IMR-90 (cell line): ENCODE measurements at regions not wholly inside any gene's neighbourhood (a gene's known extent, or its start where the extent isn't known, plus 50 kb on each side); places are given as distances from the start of the nearest gene placed in this dataset.

Experiments used
- ATAC-seq: fragments of 200-7000 bp; cut with Tn5 transposase; 2 replicates; pipeline ENCODE4 v1.9.1; 2020; ENCODE audit warnings: low read depth, mild to moderate bottlenecking, moderate library complexity
- BruUV-seq: library from RNA; stranded (reverse); fragments of 400-500 nt; replicated peaks from 2 replicates; lab custom pipeline; 2021; lab: Mats Ljungman, UMichigan
- CTCF ChIA-PET: fragments of 300-600 bp; formaldehyde crosslinking; extraction: SDS; loops from one replicate; lab custom pipeline; 2021; ENCODE audit warnings: antibody characterized with exemption; lab: Yijun Ruan, JAX
- POLR2A ChIA-PET: fragments of 300-600 bp; sonication (Branson Sonifier 250); formaldehyde crosslinking; loops from one replicate; lab custom pipeline; 2022; ENCODE audit warnings: antibody characterized with exemption; ENCODE audit not compliant: unreplicated experiment; lab: Charles Lee
- DNase-seq: peaks from one replicate; pipeline ENCODE4 v3.0.0; 2013
- H2AFZ ChIP-seq: replicated peaks from 2 replicates; pipeline ENCODE3; 2013; ENCODE audit warnings: low read length, mild to moderate bottlenecking; ENCODE audit not compliant: poor library complexity
- H2AK5ac ChIP-seq: 2 replicates; pipeline ENCODE4 v1.6.1; 2013; ENCODE audit warnings: low read depth, low read length, inconsistent platforms
- H2AK9ac ChIP-seq: replicated peaks from 2 replicates; pipeline ENCODE3; 2013; ENCODE audit warnings: mild to moderate bottlenecking, low read depth, low read length, moderate library complexity; ENCODE audit not compliant: poor library complexity
- H2BK120ac ChIP-seq: 2 replicates; pipeline ENCODE4 v1.6.1; 2013; ENCODE audit warnings: low read depth, low read length, inconsistent platforms
- H2BK15ac ChIP-seq: 3 replicates; pipeline ENCODE4 v1.6.1; 2013; ENCODE audit warnings: low read depth, low read length, inconsistent platforms
- H2BK20ac ChIP-seq: 2 replicates; pipeline ENCODE4 v1.6.1; 2013; ENCODE audit warnings: low read depth, mild to moderate bottlenecking, inconsistent platforms, low read length, moderate library complexity
- H2BK5ac ChIP-seq: 2 replicates; pipeline ENCODE4 v1.6.1; 2013; ENCODE audit warnings: mild to moderate bottlenecking, low read depth, low read length, inconsistent platforms; ENCODE audit not compliant: poor library complexity, severe bottlenecking
- H3K14ac ChIP-seq: replicated peaks from 2 replicates; pipeline ENCODE4 v1.6.1; 2013; ENCODE audit warnings: low read depth, low read length, inconsistent platforms
- H3K18ac ChIP-seq: 2 replicates; pipeline ENCODE4 v1.6.1; 2013; ENCODE audit warnings: low read depth, low read length, control low read depth
- H3K23ac ChIP-seq: 2 replicates; pipeline ENCODE4 v1.6.1; 2013; ENCODE audit warnings: low read depth, low read length, inconsistent platforms
- H3K27ac ChIP-seq: 2 replicates; pipeline ENCODE4 v1.5.1; 2013; ENCODE audit warnings: mild to moderate bottlenecking, control low read depth, low read length; ENCODE audit not compliant: insufficient read depth
- H3K27me3 ChIP-seq: 2 replicates; pipeline ENCODE4 v1.6.1; 2013; ENCODE audit warnings: low read length; ENCODE audit not compliant: control insufficient read depth, insufficient read depth
- H3K36me3 ChIP-seq: 2 replicates; pipeline ENCODE4 v1.6.1; 2013; ENCODE audit warnings: low read length, mixed read lengths; ENCODE audit not compliant: control insufficient read depth, insufficient read depth
- H3K4ac ChIP-seq: 2 replicates; pipeline ENCODE4 v1.6.1; 2013; ENCODE audit warnings: low read depth, low read length, inconsistent platforms
- H3K4me1 ChIP-seq: 2 replicates; pipeline ENCODE4 v1.6.1; 2013; ENCODE audit warnings: low read length, mixed read lengths; ENCODE audit not compliant: control insufficient read depth, insufficient read depth
- H3K4me2 ChIP-seq: 2 replicates; pipeline ENCODE4 v1.6.1; 2013; ENCODE audit warnings: low read depth, mild to moderate bottlenecking, control low read depth, low read length, moderate library complexity
- H3K4me3 ChIP-seq: 2 replicates; pipeline ENCODE4 v1.5.1; 2013; ENCODE audit warnings: low read depth, mild to moderate bottlenecking, control low read depth, low read length, moderate library complexity; ENCODE audit not compliant: insufficient read depth
- H3K56ac ChIP-seq: 2 replicates; pipeline ENCODE4 v1.6.1; 2013; ENCODE audit warnings: low read length, inconsistent platforms; ENCODE audit not compliant: insufficient read depth; ENCODE audit errors: extremely low read depth
- H3K79me1 ChIP-seq, 2 experiments: 2 replicates each; pipeline ENCODE4 v1.6.1; 2013; ENCODE audit warnings: low read length in 2 of 2, inconsistent platforms in 1 of 2, low read depth in 1 of 2
- H3K9ac ChIP-seq: 2 replicates; pipeline ENCODE4 v1.6.1; 2013; ENCODE audit warnings: low read depth, low read length, control low read depth
- H3K9me1 ChIP-seq: 2 replicates; pipeline ENCODE4 v1.6.1; 2013; ENCODE audit warnings: low read length, inconsistent platforms; ENCODE audit not compliant: insufficient read depth
- H3K9me3 ChIP-seq: 2 replicates; pipeline ENCODE4 v1.6.1; 2013; ENCODE audit warnings: low read length; ENCODE audit not compliant: control insufficient read depth, insufficient read depth
- H4K20me1 ChIP-seq: 2 replicates; pipeline ENCODE4 v1.6.1; 2013; ENCODE audit warnings: low read length, inconsistent platforms; ENCODE audit not compliant: insufficient read depth
- H4K5ac ChIP-seq: 2 replicates; pipeline ENCODE4 v1.6.1; 2013; ENCODE audit warnings: mild to moderate bottlenecking, low read depth, low read length, control low read depth
- H4K8ac ChIP-seq, 2 experiments: 2 replicates each; pipeline ENCODE4 v1.6.1; 2013; ENCODE audit warnings: low read depth in 2 of 2, low read length in 2 of 2, control low read depth in 1 of 2, inconsistent platforms in 1 of 2
- H4K91ac ChIP-seq: 2 replicates; pipeline ENCODE4 v1.6.1; 2013; ENCODE audit warnings: low read depth, low read length, inconsistent platforms; ENCODE audit not compliant: insufficient read depth
- BHLHE40 ChIP-seq: fragments of 150-350 bp; IDR thresholded peaks from 2 replicates; pipeline ENCODE4 v1.6.1; 2016; ENCODE audit warnings: mild to moderate bottlenecking, low read depth, low read length
- CHD1 ChIP-seq: IDR thresholded peaks from 2 replicates; pipeline ENCODE4 v1.6.1; 2012; ENCODE audit warnings: low read depth, low read length, improper control_type of control experiment
- CTCF ChIP-seq: conservative IDR thresholded peaks from 2 replicates; pipeline ENCODE4 v1.5.1; 2012; ENCODE audit warnings: mild to moderate bottlenecking, low read depth, low read length, improper control_type of control experiment
- FOS ChIP-seq: fragments of 150-350 bp; IDR thresholded peaks from 2 replicates; pipeline ENCODE4 v1.6.1; 2016; ENCODE audit warnings: low read depth, low read length
- MAFK ChIP-seq: IDR thresholded peaks from 2 replicates; pipeline ENCODE4 v1.6.1; 2012; ENCODE audit warnings: low read depth, low read length, improper control_type of control experiment
- MAZ ChIP-seq: IDR thresholded peaks from 2 replicates; pipeline ENCODE4 v1.6.1; 2012; ENCODE audit warnings: low read depth, mild to moderate bottlenecking, low read length, improper control_type of control experiment, moderate library complexity, borderline replicate concordance
- MXI1 ChIP-seq: IDR thresholded peaks from 2 replicates; pipeline ENCODE4 v1.6.1; 2012; ENCODE audit warnings: low read depth, mild to moderate bottlenecking, low read length, moderate library complexity, borderline replicate concordance
- NFE2L2 ChIP-seq: fragments of 150-350 bp; IDR thresholded peaks from 2 replicates; pipeline ENCODE4 v1.6.1; 2016; ENCODE audit warnings: low read depth, mild to moderate bottlenecking, low read length
- POLR2A ChIP-seq: IDR thresholded peaks from 2 replicates; pipeline ENCODE4 v1.6.1; 2012; ENCODE audit warnings: mild to moderate bottlenecking, low read depth, low read length
- RAD21 ChIP-seq: IDR thresholded peaks from 2 replicates; pipeline ENCODE4 v1.6.1; 2012; ENCODE audit warnings: low read length, improper control_type of control experiment
- RCOR1 ChIP-seq: IDR thresholded peaks from 2 replicates; pipeline ENCODE4 v1.6.1; 2012; ENCODE audit warnings: mild to moderate bottlenecking, low read length, improper control_type of control experiment; ENCODE audit not compliant: insufficient replicate concordance
- SMC3 ChIP-seq: fragments of 150-350 bp; IDR thresholded peaks from 2 replicates; pipeline ENCODE4 v1.6.1; 2016; ENCODE audit warnings: low read depth, mild to moderate bottlenecking, antibody characterized with exemption, low read length, moderate library complexity
- USF2 ChIP-seq: fragments of 150-350 bp; IDR thresholded peaks from 2 replicates; pipeline ENCODE4 v1.6.1; 2017; ENCODE audit warnings: mild to moderate bottlenecking, antibody characterized with exemption, low read length, low read depth
- WGBS, 2 experiments: methylation state at CpG; one replicate each; pipeline versions ENCODE4 v1.1.5 to v1.1.7; 2013; ENCODE audit warnings: missing lambda C conversion rate in 2 of 2; ENCODE audit not compliant: insufficient read length in 1 of 2; ENCODE audit errors: extremely low coverage in 2 of 2; 5-methylcytosine and 5-hydroxymethylcytosine counted together
- dilution Hi-C: fragments of 300-500 bp; cut with HindIII; formaldehyde crosslinking; loops from one replicate; pipeline ENCODE4 v1.14.3; 2018; ENCODE audit warnings: low sequenced_read_pairs; ENCODE audit not compliant: unreplicated experiment
- in situ Hi-C: fragments of 300-500 bp; cut with MboI; formaldehyde crosslinking; loops from 3 replicates; pipeline ENCODE4 v1.14.3; 2019; ENCODE audit warnings: low sequenced_read_pairs, inconsistent platforms, mixed read lengths
- intact Hi-C: fragments of 100-400 bp; cut with micrococcal nuclease; formaldehyde crosslinking; loops from 2 replicates; pipeline ENCODE4 v1.10.0; 2022
- TF ChIP-seq, protein P1 (sequence below): fragments of 150-350 bp; IDR thresholded peaks from 2 replicates; pipeline ENCODE4 v1.6.1; 2016; ENCODE audit warnings: low read depth, mild to moderate bottlenecking, low read length, moderate library complexity, borderline replicate concordance

GRCh38 chr16:8084882-8085281 lies 505.4 kb downstream of the TMEM114 start:
- POLR2A ChIA-PET: no interaction called here

More at GRCh38 chr16:8084882-8085281, 505.4 kb downstream of the TMEM114 start:
- H4K5ac ChIP-seq: no peak overlapping the region
- peaks cover 13% of the 10 kb centered on the region for H3K9me3 ChIP-seq
- no peaks in the 10 kb centered on the region for H3K36me3 ChIP-seq
- TF ChIP-seq MAZ (no peak), USF2 (no peak), RCOR1 (no peak), CHD1 (no peak), CTCF (no peak), RAD21 (no peak), MXI1 (no peak), POLR2A (no peak), MAFK (no peak), FOS (no peak), BHLHE40 (no peak), SMC3 (no peak), NFE2L2 (no peak)
- TF ChIP-seq, protein P1, sequence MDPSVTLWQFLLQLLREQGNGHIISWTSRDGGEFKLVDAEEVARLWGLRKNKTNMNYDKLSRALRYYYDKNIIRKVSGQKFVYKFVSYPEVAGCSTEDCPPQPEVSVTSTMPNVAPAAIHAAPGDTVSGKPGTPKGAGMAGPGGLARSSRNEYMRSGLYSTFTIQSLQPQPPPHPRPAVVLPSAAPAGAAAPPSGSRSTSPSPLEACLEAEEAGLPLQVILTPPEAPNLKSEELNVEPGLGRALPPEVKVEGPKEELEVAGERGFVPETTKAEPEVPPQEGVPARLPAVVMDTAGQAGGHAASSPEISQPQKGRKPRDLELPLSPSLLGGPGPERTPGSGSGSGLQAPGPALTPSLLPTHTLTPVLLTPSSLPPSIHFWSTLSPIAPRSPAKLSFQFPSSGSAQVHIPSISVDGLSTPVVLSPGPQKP: no peak
- no peak overlapping the region for H3K27ac ChIP-seq
- no peak overlapping the region for H3K4me2 ChIP-seq
- H3K4ac ChIP-seq: no peak overlapping the region
- no peak overlapping the region for H3K14ac ChIP-seq
- no peak overlapping the region for H3K18ac ChIP-seq
- H3K9me1 ChIP-seq: no peaks in the 10 kb centered on the region
- dilution Hi-C loops: no loop called here
- no peak overlapping the region for H2AK9ac ChIP-seq
- no peak overlapping the region for H3K56ac ChIP-seq
- no peak overlapping the region for H3K4me3 ChIP-seq
- no peak overlapping the region for H4K91ac ChIP-seq
- DNase-seq (no peak), ATAC-seq (no peak)
- no peak overlapping the region for H2AK5ac ChIP-seq
- H4K20me1 ChIP-seq: no peaks in the 10 kb centered on the region
- CTCF ChIA-PET: no interaction called here
- H3K27me3 ChIP-seq: no peaks in the 10 kb centered on the region
- no peak overlapping the region for H2BK20ac ChIP-seq
- in situ Hi-C loops: no loop called here
- no peak overlapping the region for H2AFZ ChIP-seq
- no CpG with 5 or more reads among the region's 2 CpGs for WGBS, 2 experiments
- H3K79me1 ChIP-seq: no peaks in the 10 kb centered on the region
- H4K8ac ChIP-seq: no peak overlapping the region
- no peak overlapping the region for H2BK5ac ChIP-seq
- H3K4me1 ChIP-seq: no peaks in the 10 kb centered on the region
- no peak overlapping the region for H3K23ac ChIP-seq
- H3K9ac ChIP-seq: no peak overlapping the region
- no peak overlapping the region for H2BK15ac ChIP-seq
- BruUV-seq: no TSS peak
- H2BK120ac ChIP-seq: no peak overlapping the region
- intact Hi-C loops: no loop called here
